GM12878 (cell line): ENCODE measurements at regions not wholly inside any gene's neighbourhood (a gene's known extent, or its start where the extent isn't known, plus 50 kb on each side); places are given as distances from the start of the nearest gene placed in this dataset.

Source experiments
- ATAC-seq: fragments of 200-7000 bp; cut with Tn5 transposase; 3 replicates; pipeline ENCODE4 v1.9.1; 2020; ENCODE audit warnings: mild to moderate bottlenecking, moderate library complexity
- BruUV-seq: library from RNA; stranded (reverse); fragments of 400-500 nt; replicated peaks from 2 replicates; lab custom pipeline; 2021; lab: Mats Ljungman, UMichigan
- CTCF ChIA-PET: fragments of 300-600 bp; sonication (Branson Sonifier 250); formaldehyde crosslinking; extraction: SDS; loops from one replicate; lab custom pipeline; 2021; ENCODE audit warnings: inconsistent platforms; lab: Yijun Ruan, JAX
- POLR2A ChIA-PET: fragments of 350-600 bp; formaldehyde crosslinking; extraction: SDS; loops from one replicate; lab custom pipeline; 2021; ENCODE audit warnings: inconsistent platforms; lab: Charles Lee
- RAD21 ChIA-PET: fragments of 300-600 bp; sonication (Branson Sonifier 250); formaldehyde crosslinking; loops from one replicate; lab custom pipeline; 2023; ENCODE audit warnings: antibody characterized with exemption; ENCODE audit not compliant: unreplicated experiment; lab: Charles Lee
- SMC1A ChIA-PET: fragments of 300-600 bp; sonication (Branson Sonifier 250); formaldehyde crosslinking; loops from one replicate; lab custom pipeline; 2023; ENCODE audit not compliant: unreplicated experiment, uncharacterized antibody; lab: Charles Lee
- DNase-seq: peaks from one replicate; pipeline ENCODE4 v3.0.0-alpha.2; 2011; ENCODE audit warnings: low read depth, low spot score
- FAIRE-seq: peaks from 3 replicates; lab custom pipeline; 2011; peaks lifted over from hg19 to GRCh38; lab: Jason Lieb, UNC
- H2AFZ ChIP-seq: 2 replicates; pipeline ENCODE4 v1.6.0; 2011; ENCODE audit warnings: low read depth, low read length, control low read depth; ENCODE audit not compliant: control insufficient read depth
- H3K27ac ChIP-seq: 2 replicates; pipeline ENCODE4 v1.5.1; 2011; ENCODE audit warnings: control low read depth; ENCODE audit not compliant: control insufficient read depth, insufficient read depth
- H3K27me3 ChIP-seq, 2 experiments: replicated peaks in 1 of 2; 2 replicates each; pipeline versions ENCODE4 v1.6.0 to v1.6.1; 2011; ENCODE audit warnings: low read length in 1 of 2; ENCODE audit not compliant: control insufficient read depth in 2 of 2, insufficient read depth in 2 of 2
- H3K36me3 ChIP-seq, 2 experiments: 2 replicates each; pipeline ENCODE4 v1.5.1; 2011; ENCODE audit warnings: low read length in 1 of 2; ENCODE audit not compliant: control insufficient read depth in 2 of 2, insufficient read depth in 2 of 2
- H3K4me1 ChIP-seq: 2 replicates; pipeline ENCODE4 v1.6.1; 2011; ENCODE audit warnings: mild to moderate bottlenecking, low read length, moderate library complexity, mixed read lengths; ENCODE audit not compliant: control insufficient read depth, insufficient read depth
- H3K4me2 ChIP-seq: 2 replicates; pipeline ENCODE4 v1.6.0; 2011; ENCODE audit warnings: control low read depth; ENCODE audit not compliant: control insufficient read depth, insufficient read depth
- H3K4me3 ChIP-seq: fragments of 200-600 bp; sonication (generic); 2 replicates; pipeline ENCODE4 v1.5.1; 2016
- H3K79me2 ChIP-seq: 2 replicates; pipeline ENCODE4 v1.6.0; 2011; ENCODE audit warnings: low read length; ENCODE audit not compliant: control insufficient read depth, insufficient read depth
- H3K9ac ChIP-seq: 2 replicates; pipeline ENCODE4 v1.8.0; 2011; ENCODE audit warnings: low read length, control low read depth, mixed read lengths; ENCODE audit not compliant: control insufficient read depth, insufficient read depth
- H3K9me3 ChIP-seq: replicated peaks from 3 replicates; pipeline ENCODE4 v1.5.1; 2011; ENCODE audit warnings: mild to moderate bottlenecking, low read length; ENCODE audit not compliant: control insufficient read depth, insufficient read depth
- H4K20me1 ChIP-seq: 2 replicates; pipeline ENCODE4 v1.6.0; 2011; ENCODE audit not compliant: control insufficient read depth, insufficient read depth
- CTCF ChIP-seq, 3 experiments: IDR thresholded peaks in 2 of 3; conservative IDR thresholded peaks in 1 of 3; 2 replicates each; pipeline ENCODE4 v1.5.1; 2011; ENCODE audit warnings: low read depth in 3 of 3, low read length in 3 of 3, mild to moderate bottlenecking in 3 of 3, control low read depth in 2 of 3, moderate library complexity in 2 of 3, inconsistent platforms in 1 of 3, mixed read lengths in 1 of 3; ENCODE audit not compliant: control insufficient read depth in 2 of 3, insufficient read depth in 1 of 3; ENCODE audit errors: extremely low read depth in 1 of 3
- JUNB ChIP-seq: IDR thresholded peaks from 2 replicates; pipeline ENCODE4 v1.6.1; 2016; ENCODE audit warnings: antibody characterized with exemption, mild to moderate bottlenecking
- RAD21 ChIP-seq: IDR thresholded peaks from 2 replicates; pipeline ENCODE4 v1.6.1; 2011; ENCODE audit warnings: mild to moderate bottlenecking, low read depth, low read length, moderate library complexity; ENCODE audit not compliant: insufficient read depth
- SMC3 ChIP-seq: IDR thresholded peaks from 2 replicates; pipeline ENCODE4 v1.6.1; 2011; ENCODE audit warnings: low read length, improper control_type of control experiment, borderline replicate concordance
- WRNIP1 ChIP-seq: IDR thresholded peaks from 2 replicates; pipeline ENCODE4 v1.6.1; 2011; ENCODE audit warnings: low read depth, low read length, improper control_type of control experiment, borderline replicate concordance
- in situ Hi-C: fragments of 300-500 bp; cut with MboI; formaldehyde crosslinking; loops from 9 replicates; pipeline ENCODE4 v1.14.3; 2018; ENCODE audit warnings: mixed read lengths
- intact Hi-C: fragments of 100-400 bp; cut with micrococcal nuclease; formaldehyde crosslinking; loops from one replicate; pipeline ENCODE4 v1.14.2; 2022; ENCODE audit not compliant: unreplicated experiment

- FAIRE-seq (peak; percentile 98), DNase-seq (no peak), ATAC-seq (peak; percentile 88)
- no peak for TF ChIP-seq JUNB
- peak; percentile 73 for TF ChIP-seq RAD21
- TF ChIP-seq SMC3 = peak; percentile 52; the same call in 1 of the 2 replicates
- TF ChIP-seq CTCF (IDR thresholded peaks at IDR 0.05 in 2 of 3, conservative IDR thresholded peaks at IDR 0.05 in 1 of 3; ENCODE audit: control insufficient read depth in 2 of 3, extremely low read depth in 1 of 3, insufficient read depth in 1 of 3, low read depth in 3 of 3, low read length in 3 of 3) = peak; percentile 55 to 69 (median 68)
- no peak for TF ChIP-seq WRNIP1
- BruUV-seq = no TSS peak
- ChIA-PET RAD21 (interaction anchor here (1.1 to 1.4 kb wide), 2 partner anchors 15 to 228 kb away, joined by 3 to 9 read pairs; no protein-coding TSS in a partner anchor), POLR2A (no interaction called here), CTCF (interaction anchor here (1.0 to 1.8 kb wide), 10 partner anchors 14 to 301 kb away, joined by 3 to 8 read pairs (median 4); no protein-coding TSS in a partner anchor), SMC1A (interaction anchor here (1.0 to 3.9 kb wide), 4 partner anchors 52 to 229 kb away, joined by 3 to 24 read pairs (median 4); no protein-coding TSS in a partner anchor)
- Histone ChIP-seq H3K36me3 (no peaks in the 10 kb centered on the region), H2AFZ (no peak overlapping the region), H3K4me3 (no peak overlapping the region), H3K4me1 (no peaks in the 10 kb centered on the region), H4K20me1 (no peaks in the 10 kb centered on the region), H3K27ac (no peak overlapping the region), H3K4me2 (no peak overlapping the region), H3K9ac (no peak overlapping the region), H3K9me3 (no peaks in the 10 kb centered on the region; the same call in 2 of the 3 replicates), H3K79me2 (no peaks in the 10 kb centered on the region), H3K27me3 (peaks cover 0 to 5% of the 10 kb centered on the region in 2 experiments)
- intact Hi-C loops = loop anchor here (5.0 kb wide), 1 partner anchor 227 kb away; no protein-coding TSS in a partner anchor
- in situ Hi-C loops = no loop called here
Measured at GRCh38 chr18:57859314-57859713, 56.2 kb upstream of the ATP8B1 start.
